ENCODE measurements at regions not wholly inside any gene's neighbourhood (a gene's known extent, or its start where the extent isn't known, plus 50 kb on each side); places are given as distances from the start of the nearest gene placed in this dataset.
"Not testable (repeated sequence)": the region's sequence is repeated elsewhere in the genome, so short reads cannot be mapped to it uniquely, and the experiment has no call there.

DNA sequence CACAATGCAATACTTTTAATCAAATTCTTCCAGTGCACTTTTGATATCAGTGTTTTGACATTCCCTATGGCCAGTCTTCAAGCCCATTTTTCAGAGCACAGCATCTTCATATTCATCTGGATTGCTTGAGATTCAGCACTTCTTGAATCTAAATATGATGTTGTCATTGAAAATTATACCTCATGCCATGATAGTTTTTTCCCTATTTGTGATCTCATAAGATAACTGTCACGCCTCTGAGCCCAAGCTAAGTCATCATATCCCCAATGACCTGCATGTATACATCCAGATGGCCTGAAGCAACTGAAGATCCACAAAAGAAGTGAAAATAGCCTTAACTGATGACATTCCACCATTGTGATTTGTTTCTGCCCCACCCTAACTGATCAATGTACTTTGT lies 117.6 kb upstream of the F3 start:
- TF ChIP-seq POLR2A (IDR thresholded peaks at IDR 0.05; ENCODE audit: low read depth, low read length); RAD21 (IDR thresholded peaks at IDR 0.05; ENCODE audit: low read length); MXI1 (IDR thresholded peaks at IDR 0.05; ENCODE audit: borderline replicate concordance, low read depth, low read length); RFX5 (IDR thresholded peaks at IDR 0.05; ENCODE audit: low read depth, low read length); RCOR1 (IDR thresholded peaks at IDR 0.05; ENCODE audit: insufficient replicate concordance, low read length): not testable (repeated sequence)
- TF ChIP-seq, protein P1, sequence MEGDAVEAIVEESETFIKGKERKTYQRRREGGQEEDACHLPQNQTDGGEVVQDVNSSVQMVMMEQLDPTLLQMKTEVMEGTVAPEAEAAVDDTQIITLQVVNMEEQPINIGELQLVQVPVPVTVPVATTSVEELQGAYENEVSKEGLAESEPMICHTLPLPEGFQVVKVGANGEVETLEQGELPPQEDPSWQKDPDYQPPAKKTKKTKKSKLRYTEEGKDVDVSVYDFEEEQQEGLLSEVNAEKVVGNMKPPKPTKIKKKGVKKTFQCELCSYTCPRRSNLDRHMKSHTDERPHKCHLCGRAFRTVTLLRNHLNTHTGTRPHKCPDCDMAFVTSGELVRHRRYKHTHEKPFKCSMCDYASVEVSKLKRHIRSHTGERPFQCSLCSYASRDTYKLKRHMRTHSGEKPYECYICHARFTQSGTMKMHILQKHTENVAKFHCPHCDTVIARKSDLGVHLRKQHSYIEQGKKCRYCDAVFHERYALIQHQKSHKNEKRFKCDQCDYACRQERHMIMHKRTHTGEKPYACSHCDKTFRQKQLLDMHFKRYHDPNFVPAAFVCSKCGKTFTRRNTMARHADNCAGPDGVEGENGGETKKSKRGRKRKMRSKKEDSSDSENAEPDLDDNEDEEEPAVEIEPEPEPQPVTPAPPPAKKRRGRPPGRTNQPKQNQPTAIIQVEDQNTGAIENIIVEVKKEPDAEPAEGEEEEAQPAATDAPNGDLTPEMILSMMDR (conservative IDR thresholded peaks at IDR 0.05; ENCODE audit: low read depth, low read length) = not testable (repeated sequence)
- TF ChIP-seq, protein P2, sequence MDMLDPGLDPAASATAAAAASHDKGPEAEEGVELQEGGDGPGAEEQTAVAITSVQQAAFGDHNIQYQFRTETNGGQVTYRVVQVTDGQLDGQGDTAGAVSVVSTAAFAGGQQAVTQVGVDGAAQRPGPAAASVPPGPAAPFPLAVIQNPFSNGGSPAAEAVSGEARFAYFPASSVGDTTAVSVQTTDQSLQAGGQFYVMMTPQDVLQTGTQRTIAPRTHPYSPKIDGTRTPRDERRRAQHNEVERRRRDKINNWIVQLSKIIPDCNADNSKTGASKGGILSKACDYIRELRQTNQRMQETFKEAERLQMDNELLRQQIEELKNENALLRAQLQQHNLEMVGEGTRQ (IDR thresholded peaks at IDR 0.05; ENCODE audit: low read depth, low read length) = not testable (repeated sequence)
- TF ChIP-seq, protein P3, sequence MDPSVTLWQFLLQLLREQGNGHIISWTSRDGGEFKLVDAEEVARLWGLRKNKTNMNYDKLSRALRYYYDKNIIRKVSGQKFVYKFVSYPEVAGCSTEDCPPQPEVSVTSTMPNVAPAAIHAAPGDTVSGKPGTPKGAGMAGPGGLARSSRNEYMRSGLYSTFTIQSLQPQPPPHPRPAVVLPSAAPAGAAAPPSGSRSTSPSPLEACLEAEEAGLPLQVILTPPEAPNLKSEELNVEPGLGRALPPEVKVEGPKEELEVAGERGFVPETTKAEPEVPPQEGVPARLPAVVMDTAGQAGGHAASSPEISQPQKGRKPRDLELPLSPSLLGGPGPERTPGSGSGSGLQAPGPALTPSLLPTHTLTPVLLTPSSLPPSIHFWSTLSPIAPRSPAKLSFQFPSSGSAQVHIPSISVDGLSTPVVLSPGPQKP (IDR thresholded peaks at IDR 0.05; ENCODE audit: borderline replicate concordance, low read depth, low read length) = not testable (repeated sequence)
